Astrocyte (in vitro differentiated cells and primary cell): ENCODE measurements at regions not wholly inside any gene's neighbourhood (a gene's known extent, or its start where the extent isn't known, plus 50 kb on each side); places are given as distances from the start of the nearest gene placed in this dataset.

Experiments
- CTCF ChIP-seq: IDR thresholded peaks from 2 replicates; pipeline ENCODE4 v1.5.1; 2011; ENCODE audit warnings: low read depth, mild to moderate bottlenecking, inconsistent platforms, low read length, moderate library complexity; ENCODE audit not compliant: insufficient read depth
- EZH2 ChIP-seq: IDR thresholded peaks from 2 replicates; pipeline ENCODE4 v1.6.1; 2012; ENCODE audit warnings: mild to moderate bottlenecking, low read length, inconsistent platforms; ENCODE audit not compliant: insufficient read depth

- no peak for TF ChIP-seq CTCF
- TF ChIP-seq EZH2 = no peak
These were observed 395.2 kb upstream of the ZNF462 start for GRCh38 chr9:106467865-106468164.
